ENCODE measurements at regions not wholly inside any gene's neighbourhood (a gene's known extent, or its start where the extent isn't known, plus 50 kb on each side); places are given as distances from the start of the nearest gene placed in this dataset.

GRCh38 chr11:29782447-29782846 lies 234.4 kb downstream of the KCNA4 start:
- DNase-seq (ENCODE audit: low read depth in 2 of 2): no peak

DNA sequence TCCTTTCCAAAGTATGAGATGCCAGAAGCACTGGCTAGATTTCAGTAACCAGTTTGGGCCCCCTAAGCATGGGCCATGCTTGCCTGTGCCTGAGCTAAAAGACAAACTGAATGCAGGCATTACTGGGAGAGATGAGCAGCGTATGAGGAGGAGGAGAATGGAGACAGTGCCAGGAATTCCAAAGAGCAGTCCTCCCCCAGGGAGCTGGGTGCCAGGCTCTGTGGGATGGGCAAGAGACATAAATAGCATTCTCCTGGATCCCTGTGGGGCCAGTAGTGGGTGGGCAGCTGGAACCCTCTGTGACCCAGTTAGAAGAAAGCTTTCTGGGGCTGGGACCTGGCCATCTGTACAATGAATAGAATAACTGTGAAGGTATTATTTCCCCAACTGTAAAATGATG lies 235.6 kb downstream of the KCNA4 start:
- no peak for DNase-seq (ENCODE audit: low read depth in 2 of 2)

DNA sequence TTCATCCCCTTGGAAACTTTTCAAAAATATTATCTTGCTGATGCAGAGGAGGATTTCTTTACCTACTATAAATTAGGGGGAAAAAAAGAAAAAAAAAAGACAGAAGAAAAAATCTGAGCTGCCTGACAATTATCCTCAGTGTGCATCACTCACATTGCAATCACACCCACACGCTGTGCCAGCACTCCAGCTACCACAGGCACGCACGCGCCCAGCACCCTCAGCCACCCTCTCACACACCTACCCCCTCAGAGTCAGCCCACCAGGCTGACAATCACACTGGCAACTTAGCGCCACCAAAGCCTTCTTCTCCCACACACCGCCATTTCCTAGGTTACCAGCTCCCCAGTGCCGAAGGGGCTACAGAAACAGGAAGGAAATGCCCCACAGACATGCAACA lies 236.1 kb downstream of the KCNA4 start:
- DNase-seq (ENCODE audit: low read depth in 2 of 2): no peak

DNA sequence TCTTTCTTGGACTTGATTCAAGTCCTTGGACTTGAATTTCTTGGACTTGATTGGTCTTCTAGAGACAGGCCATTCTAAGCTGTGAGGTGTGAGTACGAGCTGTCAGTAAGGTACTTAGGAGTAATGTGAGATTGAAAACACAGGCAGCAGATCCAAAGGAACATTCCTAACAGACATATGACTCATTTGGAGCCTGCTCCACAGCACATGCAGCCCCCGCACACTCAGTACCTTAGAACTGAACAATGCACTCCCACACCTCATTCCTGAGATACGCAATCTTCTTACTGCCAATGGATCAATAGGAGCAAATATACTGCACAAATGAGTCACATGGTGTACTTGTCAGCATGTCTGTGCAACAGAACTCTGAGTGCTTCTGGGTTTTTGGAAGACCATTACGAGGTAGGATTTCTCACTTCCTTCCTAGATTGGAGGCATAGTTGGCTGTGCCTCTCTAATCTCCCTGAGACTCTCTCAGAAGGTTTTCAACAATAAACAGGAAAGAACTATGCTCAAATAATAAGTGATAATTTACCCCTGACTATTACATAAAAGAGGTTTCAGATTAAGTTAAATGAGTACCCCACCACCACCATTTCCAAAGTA lies 243.1 kb downstream of the KCNA4 start:
- DNase-seq (ENCODE audit: low read depth in 2 of 2): no peak

DNA sequence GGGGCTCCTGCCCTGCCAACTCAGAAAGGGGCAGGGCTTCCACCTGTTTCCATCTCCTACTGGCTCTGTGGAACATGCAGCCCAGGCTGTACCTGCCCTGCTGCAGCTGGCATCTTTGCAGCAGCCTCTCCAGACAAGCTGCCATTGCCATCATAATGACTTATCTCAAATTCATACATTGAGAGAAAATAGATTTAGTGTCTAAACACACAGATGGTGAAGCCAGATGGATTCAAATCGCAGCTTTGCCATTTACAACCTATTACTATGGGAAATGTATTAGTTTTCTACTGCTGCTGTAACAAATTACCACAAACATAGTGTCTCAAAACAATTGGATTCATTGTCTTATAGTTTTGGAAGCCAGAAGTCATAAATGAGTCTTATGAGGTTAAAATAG lies 260.0 kb downstream of the KCNA4 start:
- no peak for DNase-seq (ENCODE audit: low read depth in 2 of 2)

DNA sequence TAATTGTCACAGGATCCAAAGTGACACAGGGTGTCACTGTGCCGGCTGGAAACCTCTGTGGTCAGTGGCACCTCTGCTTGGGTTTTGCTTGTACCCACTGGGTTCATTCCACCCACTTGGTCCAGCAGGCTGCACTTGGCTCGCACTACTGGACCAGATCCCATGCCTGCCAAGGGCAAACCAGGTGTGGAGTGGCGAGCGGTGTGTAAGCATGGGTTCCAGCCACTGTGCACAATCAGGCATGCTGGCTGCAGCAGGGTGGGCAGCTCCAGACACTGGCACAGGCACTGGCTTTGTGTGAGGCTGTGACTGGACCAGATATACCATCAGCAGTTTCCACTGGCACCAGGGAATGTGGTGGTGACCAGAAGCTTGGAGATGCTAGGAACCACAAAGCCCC lies 261.4 kb downstream of the KCNA4 start:
- no peak for DNase-seq (ENCODE audit: low read depth in 2 of 2)

DNA sequence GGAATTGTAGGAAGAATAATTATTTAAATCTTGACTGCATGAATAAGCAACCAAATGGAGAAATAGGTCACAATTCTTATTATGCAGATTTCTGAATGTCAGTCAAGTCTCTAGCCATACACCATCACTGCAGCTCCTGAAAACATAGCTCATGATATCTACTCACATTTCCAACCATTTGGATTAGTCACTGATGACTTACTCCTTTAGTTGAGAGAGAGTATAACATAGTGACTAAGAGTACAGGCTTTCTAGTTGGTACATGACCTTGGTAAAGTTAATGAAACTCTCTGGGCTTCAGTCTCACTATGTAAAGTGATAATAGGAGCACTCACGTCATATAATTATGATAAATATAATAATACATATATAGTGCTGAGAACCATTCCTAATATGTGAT lies 265.2 kb downstream of the KCNA4 start:
- DNase-seq (ENCODE audit: low read depth in 2 of 2): no peak

GRCh38 chr11:29750392-29750791 lies 266.4 kb downstream of the KCNA4 start:
- no peak for DNase-seq (ENCODE audit: low read depth in 2 of 2)

DNA sequence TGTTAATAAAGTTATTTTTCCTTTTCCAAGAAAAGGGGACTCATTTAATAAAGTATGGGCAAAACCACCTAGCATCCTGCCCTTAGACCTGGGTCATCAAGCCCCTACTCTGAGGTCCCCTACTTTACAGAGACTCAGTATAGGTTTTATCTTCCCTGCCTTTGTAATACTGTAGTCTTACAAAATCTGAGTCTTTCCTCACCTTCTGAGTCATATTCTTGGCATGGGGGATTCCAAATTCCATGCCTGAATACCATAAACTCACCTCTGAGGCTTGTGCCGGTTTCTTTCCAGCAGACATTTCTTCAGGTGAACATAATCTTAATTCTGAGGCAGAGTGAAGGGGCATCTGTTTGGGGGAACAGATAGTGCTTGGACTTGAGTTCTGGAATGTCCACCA lies 282.5 kb downstream of the KCNA4 start:
- no peak for DNase-seq (ENCODE audit: low read depth in 2 of 2)

DNA sequence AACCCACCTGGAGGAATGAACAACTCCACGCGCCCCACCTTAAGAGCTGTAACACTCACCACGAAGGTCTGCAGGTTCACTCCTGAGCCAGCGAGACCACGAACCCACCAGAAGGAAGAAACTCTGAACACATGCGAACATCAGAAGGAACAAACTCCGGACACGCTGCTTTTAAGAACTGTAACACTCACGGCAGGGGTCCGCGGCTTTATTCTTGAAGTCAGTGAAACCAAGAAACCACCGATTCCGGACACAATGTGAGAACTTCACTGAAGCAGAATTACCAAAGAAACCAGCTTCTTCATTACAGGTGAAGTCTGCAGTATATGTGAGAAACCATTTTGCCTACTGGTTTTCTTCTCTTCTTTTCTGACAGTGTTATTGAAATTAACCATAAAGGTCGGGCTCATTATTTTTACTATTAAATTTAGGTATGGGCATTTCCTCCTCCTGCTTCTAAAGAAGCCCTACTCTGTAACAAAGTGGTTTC lies 303.0 kb downstream of the KCNA4 start:
- DNase-seq (ENCODE audit: low read depth in 2 of 2): no peak

DNA sequence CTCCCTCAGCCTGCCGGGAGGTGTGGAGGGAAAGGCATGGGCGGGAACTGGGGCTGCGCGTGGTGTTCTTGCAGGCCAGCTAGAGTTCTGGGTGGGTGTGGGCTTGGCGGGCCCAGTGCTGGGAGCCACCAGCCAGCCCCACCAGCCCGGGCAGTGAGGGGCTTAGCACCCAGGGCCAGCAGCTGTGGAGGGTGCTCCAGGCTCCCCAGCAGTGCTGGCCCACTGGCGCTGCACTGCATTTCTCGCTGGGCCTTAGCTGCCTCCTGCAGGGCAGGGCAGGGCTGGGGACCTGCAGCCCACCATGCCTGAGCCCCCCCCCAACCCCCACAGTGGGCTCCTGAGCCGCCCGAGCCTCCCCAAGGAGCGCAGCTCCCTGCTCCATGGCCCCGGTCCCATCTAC lies 304.2 kb downstream of the KCNA4 start:
- DNase-seq (ENCODE audit: low read depth in 2 of 2): no peak

- no peak for DNase-seq (ENCODE audit: low read depth in 2 of 2)
Measured at GRCh38 chr11:29707924-29708323, 308.9 kb downstream of the KCNA4 start.

GRCh38 chr11:29685361-29685760 lies 331.5 kb downstream of the KCNA4 start:
- no peak for DNase-seq (ENCODE audit: low read depth in 2 of 2)

DNA sequence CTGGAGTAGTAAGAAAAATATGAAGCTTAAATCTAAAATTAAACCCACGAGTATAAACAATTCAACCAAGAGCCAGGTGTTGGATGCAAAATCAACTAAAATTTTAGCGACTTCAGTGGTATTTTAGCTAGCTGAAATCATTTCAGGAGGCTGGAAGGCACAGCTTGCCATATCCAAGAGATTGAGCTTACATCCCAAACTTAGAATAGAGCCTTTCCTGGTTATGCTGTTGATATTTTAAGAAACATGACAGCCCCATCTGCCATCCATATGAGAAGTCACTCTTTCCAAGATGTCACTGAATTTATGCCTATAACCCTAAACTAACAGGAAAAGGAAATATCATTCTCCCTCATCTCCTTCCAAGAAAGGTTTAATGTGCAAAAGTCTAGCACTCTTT lies 334.0 kb downstream of the KCNA4 start:
- DNase-seq (ENCODE audit: low read depth in 2 of 2): no peak

DNA sequence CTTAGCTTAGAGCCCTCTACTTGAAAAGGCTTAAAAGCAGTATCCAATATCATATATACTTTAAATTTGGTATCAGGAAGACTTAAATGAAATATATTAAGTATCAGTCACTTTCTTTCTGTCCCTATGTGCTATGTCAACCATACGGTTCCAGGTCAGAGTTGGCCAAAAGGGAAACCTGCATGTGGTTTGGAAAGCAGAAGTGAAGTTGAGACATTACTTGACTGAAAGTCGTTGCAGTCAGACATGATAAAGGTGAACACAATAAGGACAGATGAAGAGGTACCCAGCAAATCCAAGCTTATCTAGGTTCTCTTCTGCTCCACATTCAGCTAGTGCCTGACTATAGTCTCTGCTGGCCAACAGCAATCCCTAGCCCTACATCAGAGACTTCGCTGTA lies 336.8 kb downstream of the KCNA4 start:
- no peak for DNase-seq (ENCODE audit: low read depth in 2 of 2)

- no peak for DNase-seq (ENCODE audit: low read depth in 2 of 2)
Measured at GRCh38 chr11:29676993-29677392, 339.8 kb downstream of the KCNA4 start.

GRCh38 chr11:29669310-29669709 lies 347.5 kb downstream of the KCNA4 start:
- DNase-seq (ENCODE audit: low read depth in 2 of 2): no peak

DNA sequence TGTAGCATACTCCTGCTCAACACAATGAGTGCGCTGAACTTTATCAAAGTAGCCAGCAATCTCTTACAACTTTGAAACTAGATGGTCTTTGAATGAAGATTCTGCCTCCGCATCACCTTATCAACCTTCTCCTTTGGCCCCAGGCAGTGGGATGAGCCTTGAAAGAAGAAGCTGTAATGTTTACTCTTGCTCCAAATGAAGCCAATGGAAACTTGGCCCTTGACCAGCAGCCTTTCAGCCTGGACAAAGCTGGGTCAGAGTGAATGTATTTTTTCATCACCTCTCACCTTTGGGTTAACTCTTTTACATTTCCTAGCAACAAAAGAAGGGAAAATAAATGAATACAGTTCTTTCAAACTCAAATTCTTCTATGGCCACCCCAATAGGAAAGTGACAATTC lies 359.1 kb downstream of the KCNA4 start:
- no peak for DNase-seq (ENCODE audit: low read depth in 2 of 2)

DNA sequence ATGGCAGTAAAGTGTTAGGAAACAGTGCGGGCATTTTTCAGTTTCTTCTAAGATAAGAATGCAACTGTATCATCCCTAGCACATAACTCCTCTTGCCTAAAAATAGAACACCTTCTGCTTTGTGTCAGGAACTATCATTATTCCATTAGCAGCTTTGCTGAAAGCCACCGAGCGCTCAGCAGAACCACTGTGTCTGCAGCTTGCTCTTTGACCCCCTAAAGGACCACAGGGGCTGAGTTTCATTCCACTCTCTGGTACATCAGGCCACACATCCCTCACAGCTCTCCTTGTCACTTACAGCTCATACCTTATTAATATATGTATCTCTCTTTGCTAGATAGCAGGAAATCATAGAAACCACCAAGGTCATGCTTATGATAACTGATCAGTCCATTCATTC lies 360.2 kb downstream of the KCNA4 start:
- DNase-seq (ENCODE audit: low read depth in 2 of 2): no peak

GRCh38 chr11:29645373-29645772 lies 371.5 kb downstream of the KCNA4 start:
- no peak for DNase-seq (ENCODE audit: low read depth in 2 of 2)

DNA sequence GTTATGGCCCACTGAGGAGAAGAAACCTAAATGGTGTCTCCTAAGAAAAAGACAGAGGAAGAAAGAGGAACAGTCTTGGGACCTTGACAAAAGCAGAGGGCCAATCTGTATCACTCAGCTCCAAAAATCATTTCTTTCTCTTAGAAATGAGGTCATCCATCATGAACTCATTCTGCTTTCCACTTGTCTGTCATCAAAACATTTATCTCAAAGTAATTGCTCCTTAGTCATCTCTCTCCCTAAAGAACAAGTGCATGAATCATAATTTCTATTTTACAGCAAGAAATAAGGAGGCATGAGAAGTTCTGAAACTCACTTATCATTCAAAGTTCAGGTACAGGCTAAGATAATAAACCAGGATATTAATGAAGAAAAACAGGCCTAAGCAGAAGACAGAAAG lies 375.6 kb downstream of the KCNA4 start:
- DNase-seq (ENCODE audit: low read depth in 2 of 2): no peak

- DNase-seq (ENCODE audit: low read depth in 2 of 2): no peak
Measured at GRCh38 chr11:29634744-29635143, 382.1 kb downstream of the KCNA4 start.

- no peak for DNase-seq (ENCODE audit: low read depth in 2 of 2)
Measured at GRCh38 chr11:29634244-29634643, 382.6 kb downstream of the KCNA4 start.

GRCh38 chr11:29629286-29629685 lies 387.5 kb downstream of the KCNA4 start:
- no peak for DNase-seq (ENCODE audit: low read depth in 2 of 2)
